ENCODE measurements at regions not wholly inside any gene's neighbourhood (a gene's known extent, or its start where the extent isn't known, plus 50 kb on each side); places are given as distances from the start of the nearest gene placed in this dataset.

DNA sequence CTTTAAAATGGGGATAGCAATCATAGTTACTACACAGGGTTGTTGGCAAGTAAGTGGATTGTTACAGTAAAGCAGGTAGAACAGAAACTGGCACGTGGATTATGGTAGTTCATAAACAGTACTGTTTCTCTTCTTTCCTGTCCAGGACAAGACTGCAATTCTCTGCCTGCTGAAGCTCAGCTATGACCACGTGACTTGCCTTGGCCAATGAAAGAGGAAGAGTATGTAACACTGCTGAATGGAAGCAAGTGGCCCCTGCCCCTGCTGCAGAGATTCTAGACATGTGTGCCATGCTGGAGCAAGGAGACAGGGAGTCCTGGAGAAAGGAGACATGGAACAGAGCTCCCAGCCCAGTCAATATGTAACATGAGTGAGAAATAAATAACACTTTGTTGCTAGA, 66.6 kb upstream of the TOX3 start:
- TF ChIP-seq, protein P1, sequence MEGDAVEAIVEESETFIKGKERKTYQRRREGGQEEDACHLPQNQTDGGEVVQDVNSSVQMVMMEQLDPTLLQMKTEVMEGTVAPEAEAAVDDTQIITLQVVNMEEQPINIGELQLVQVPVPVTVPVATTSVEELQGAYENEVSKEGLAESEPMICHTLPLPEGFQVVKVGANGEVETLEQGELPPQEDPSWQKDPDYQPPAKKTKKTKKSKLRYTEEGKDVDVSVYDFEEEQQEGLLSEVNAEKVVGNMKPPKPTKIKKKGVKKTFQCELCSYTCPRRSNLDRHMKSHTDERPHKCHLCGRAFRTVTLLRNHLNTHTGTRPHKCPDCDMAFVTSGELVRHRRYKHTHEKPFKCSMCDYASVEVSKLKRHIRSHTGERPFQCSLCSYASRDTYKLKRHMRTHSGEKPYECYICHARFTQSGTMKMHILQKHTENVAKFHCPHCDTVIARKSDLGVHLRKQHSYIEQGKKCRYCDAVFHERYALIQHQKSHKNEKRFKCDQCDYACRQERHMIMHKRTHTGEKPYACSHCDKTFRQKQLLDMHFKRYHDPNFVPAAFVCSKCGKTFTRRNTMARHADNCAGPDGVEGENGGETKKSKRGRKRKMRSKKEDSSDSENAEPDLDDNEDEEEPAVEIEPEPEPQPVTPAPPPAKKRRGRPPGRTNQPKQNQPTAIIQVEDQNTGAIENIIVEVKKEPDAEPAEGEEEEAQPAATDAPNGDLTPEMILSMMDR (IDR thresholded peaks at IDR 0.05): no peak
- no peak for TF ChIP-seq POLR2AphosphoS5 (IDR thresholded peaks at IDR 0.05)
- no peak for TF ChIP-seq EP300 (IDR thresholded peaks at IDR 0.05; ENCODE audit: low read depth)

Data from transverse colon (tissue), 4 donors.